Stromal cell of bone marrow (primary cell): ENCODE measurements at regions not wholly inside any gene's neighbourhood (a gene's known extent, or its start where the extent isn't known, plus 50 kb on each side); places are given as distances from the start of the nearest gene placed in this dataset.
A peak's percentile ranks its signal among the peaks of the same experiment; 100 is the strongest.

ENCODE experiments used
- DNase-seq: peaks from one replicate; pipeline ENCODE4 v3.0.0-alpha.2; 2012; ENCODE audit warnings: low read depth

- DNase-seq: peak; percentile 58
Observed at GRCh38 chr2:41934329-41934958, 113.4 kb upstream of the PKDCC start.

- DNase-seq: no peak
Observed at GRCh38 chr2:41935002-41935401, 112.8 kb upstream of the PKDCC start.

GRCh38 chr2:41935825-41936224 lies 112.0 kb upstream of the PKDCC start:
- no peak for DNase-seq

- DNase-seq: no peak
Observed at GRCh38 chr2:41936771-41937463, 110.9 kb upstream of the PKDCC start.

GRCh38 chr2:41937464-41937906 lies 110.3 kb upstream of the PKDCC start:
- peak; percentile 44 for DNase-seq

GRCh38 chr2:41937921-41938708 lies 109.7 kb upstream of the PKDCC start:
- DNase-seq: no peak

GRCh38 chr2:41940060-41940744 lies 107.6 kb upstream of the PKDCC start:
- no peak for DNase-seq

- no peak for DNase-seq
Observed at GRCh38 chr2:41940745-41941063, 107.1 kb upstream of the PKDCC start.

GRCh38 chr2:41941831-41942230 lies 106.0 kb upstream of the PKDCC start:
- no peak for DNase-seq

- DNase-seq: no peak
Observed at GRCh38 chr2:41942278-41942677, 105.5 kb upstream of the PKDCC start.

GRCh38 chr2:41943159-41943558 lies 104.7 kb upstream of the PKDCC start:
- no peak for DNase-seq

GRCh38 chr2:41944220-41944880 lies 103.5 kb upstream of the PKDCC start:
- DNase-seq: no peak

- DNase-seq: no peak
Observed at GRCh38 chr2:41947701-41948396, 100.0 kb upstream of the PKDCC start.

- no peak for DNase-seq
Observed at GRCh38 chr2:41948397-41948763, 99.4 kb upstream of the PKDCC start.

GRCh38 chr2:41949091-41949882 lies 98.5 kb upstream of the PKDCC start:
- DNase-seq: no peak

GRCh38 chr2:41949883-41950665 lies 97.7 kb upstream of the PKDCC start:
- DNase-seq: no peak

GRCh38 chr2:41950666-41950960 lies 97.2 kb upstream of the PKDCC start:
- no peak for DNase-seq

GRCh38 chr2:41954304-41955291 lies 93.2 kb upstream of the PKDCC start:
- no peak for DNase-seq
